ENCODE measurements at regions not wholly inside any gene's neighbourhood (a gene's known extent, or its start where the extent isn't known, plus 50 kb on each side); places are given as distances from the start of the nearest gene placed in this dataset.

DNA sequence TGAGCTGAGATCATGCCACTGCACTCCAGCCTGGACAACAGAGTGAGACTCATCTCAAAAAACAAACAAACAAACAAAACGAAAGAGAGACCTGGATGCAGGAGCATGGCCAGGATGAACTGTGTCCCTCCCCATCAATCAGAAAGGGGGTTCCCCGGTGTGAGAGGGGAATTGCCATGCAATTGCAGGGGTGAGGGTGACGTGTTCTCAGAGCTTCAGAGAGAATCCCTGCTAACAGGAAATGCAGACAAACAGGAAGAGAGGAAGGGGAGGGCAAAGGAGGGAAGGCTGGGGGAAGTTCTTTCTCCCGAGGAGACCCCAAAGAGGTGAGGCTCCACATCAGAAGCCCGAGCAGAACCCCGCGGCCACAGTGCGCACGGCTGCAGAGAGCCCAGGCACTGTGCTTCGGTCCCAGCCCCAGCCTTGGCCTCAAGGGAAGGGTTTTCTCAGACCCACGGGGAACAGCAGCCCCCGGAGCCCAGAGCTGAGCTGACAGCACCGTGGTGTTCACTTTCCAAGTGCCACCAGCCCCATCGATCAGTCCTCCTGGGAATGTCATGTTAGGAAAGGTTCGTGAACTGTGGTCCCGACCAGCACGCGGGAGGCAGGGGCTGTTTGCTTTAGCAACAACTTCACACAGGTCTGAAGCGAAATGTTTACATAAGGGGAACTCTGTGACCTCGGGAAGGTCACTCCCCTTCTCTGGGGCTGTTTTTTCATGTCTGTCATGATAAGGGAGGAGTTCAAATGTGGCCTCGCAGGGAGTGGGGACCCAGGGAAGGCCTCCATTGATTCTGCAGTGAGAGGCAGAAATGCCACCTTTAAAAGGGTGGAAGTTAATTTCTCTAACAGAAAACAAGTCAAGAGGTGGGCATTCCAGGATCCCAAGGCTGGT is 108.0 kb upstream of the ANO1 start (continued):
- TF ChIP-seq ZFP82 (CRISPR knock-in tag; IDR thresholded peaks at IDR 0.05; ENCODE audit: borderline replicate concordance) (no peak), IRX3 (CRISPR knock-in tag; IDR thresholded peaks at IDR 0.05; ENCODE audit: borderline replicate concordance, low read depth) (peak; percentile 36; the same call in 1 of the 2 replicates), ZNF589 (CRISPR knock-in tag; conservative IDR thresholded peaks at IDR 0.05) (no peak), ZBTB21 (CRISPR knock-in tag; IDR thresholded peaks at IDR 0.05) (no peak; the same call in 1 of the 2 replicates), IRF2 (CRISPR knock-in tag; IDR thresholded peaks at IDR 0.05) (peak; percentile 96), NR1H2 (CRISPR knock-in tag; IDR thresholded peaks at IDR 0.05; ENCODE audit: borderline replicate concordance, low read depth) (no peak), ASH2L (IDR thresholded peaks at IDR 0.05; ENCODE audit: insufficient read length, low read depth, low read length) (peak; percentile 40), MAFK (conservative IDR thresholded peaks at IDR 0.05 in 1 of 2, IDR thresholded peaks at IDR 0.05 in 1 of 2; ENCODE audit: low read length in 2 of 2) (no peak), ETV6 (CRISPR knock-in tag; conservative IDR thresholded peaks at IDR 0.05) (0 out of 2 replicates have a peak, but pooled peaks have one; percentile 21), HCFC1 (IDR thresholded peaks at IDR 0.05; ENCODE audit: low read depth, low read length) (no peak), ZBTB3 (CRISPR knock-in tag; IDR thresholded peaks at IDR 0.05; ENCODE audit: borderline replicate concordance, low read depth) (no peak; the same call in 1 of the 2 replicates)
- TF ChIP-seq, protein P1, sequence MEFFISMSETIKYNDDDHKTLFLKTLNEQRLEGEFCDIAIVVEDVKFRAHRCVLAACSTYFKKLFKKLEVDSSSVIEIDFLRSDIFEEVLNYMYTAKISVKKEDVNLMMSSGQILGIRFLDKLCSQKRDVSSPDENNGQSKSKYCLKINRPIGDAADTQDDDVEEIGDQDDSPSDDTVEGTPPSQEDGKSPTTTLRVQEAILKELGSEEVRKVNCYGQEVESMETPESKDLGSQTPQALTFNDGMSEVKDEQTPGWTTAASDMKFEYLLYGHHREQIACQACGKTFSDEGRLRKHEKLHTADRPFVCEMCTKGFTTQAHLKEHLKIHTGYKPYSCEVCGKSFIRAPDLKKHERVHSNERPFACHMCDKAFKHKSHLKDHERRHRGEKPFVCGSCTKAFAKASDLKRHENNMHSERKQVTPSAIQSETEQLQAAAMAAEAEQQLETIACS (CRISPR knock-in tag; IDR thresholded peaks at IDR 0.05), result no peak
- TF ChIP-seq, protein P2, sequence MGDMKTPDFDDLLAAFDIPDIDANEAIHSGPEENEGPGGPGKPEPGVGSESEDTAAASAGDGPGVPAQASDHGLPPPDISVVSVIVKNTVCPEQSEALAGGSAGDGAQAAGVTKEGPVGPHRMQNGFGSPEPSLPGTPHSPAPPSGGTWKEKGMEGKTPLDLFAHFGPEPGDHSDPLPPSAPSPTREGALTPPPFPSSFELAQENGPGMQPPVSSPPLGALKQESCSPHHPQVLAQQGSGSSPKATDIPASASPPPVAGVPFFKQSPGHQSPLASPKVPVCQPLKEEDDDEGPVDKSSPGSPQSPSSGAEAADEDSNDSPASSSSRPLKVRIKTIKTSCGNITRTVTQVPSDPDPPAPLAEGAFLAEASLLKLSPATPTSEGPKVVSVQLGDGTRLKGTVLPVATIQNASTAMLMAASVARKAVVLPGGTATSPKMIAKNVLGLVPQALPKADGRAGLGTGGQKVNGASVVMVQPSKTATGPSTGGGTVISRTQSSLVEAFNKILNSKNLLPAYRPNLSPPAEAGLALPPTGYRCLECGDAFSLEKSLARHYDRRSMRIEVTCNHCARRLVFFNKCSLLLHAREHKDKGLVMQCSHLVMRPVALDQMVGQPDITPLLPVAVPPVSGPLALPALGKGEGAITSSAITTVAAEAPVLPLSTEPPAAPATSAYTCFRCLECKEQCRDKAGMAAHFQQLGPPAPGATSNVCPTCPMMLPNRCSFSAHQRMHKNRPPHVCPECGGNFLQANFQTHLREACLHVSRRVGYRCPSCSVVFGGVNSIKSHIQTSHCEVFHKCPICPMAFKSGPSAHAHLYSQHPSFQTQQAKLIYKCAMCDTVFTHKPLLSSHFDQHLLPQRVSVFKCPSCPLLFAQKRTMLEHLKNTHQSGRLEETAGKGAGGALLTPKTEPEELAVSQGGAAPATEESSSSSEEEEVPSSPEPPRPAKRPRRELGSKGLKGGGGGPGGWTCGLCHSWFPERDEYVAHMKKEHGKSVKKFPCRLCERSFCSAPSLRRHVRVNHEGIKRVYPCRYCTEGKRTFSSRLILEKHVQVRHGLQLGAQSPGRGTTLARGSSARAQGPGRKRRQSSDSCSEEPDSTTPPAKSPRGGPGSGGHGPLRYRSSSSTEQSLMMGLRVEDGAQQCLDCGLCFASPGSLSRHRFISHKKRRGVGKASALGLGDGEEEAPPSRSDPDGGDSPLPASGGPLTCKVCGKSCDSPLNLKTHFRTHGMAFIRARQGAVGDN (CRISPR knock-in tag; IDR thresholded peaks at IDR 0.05), result peak; percentile 76
- TF ChIP-seq, protein P3, sequence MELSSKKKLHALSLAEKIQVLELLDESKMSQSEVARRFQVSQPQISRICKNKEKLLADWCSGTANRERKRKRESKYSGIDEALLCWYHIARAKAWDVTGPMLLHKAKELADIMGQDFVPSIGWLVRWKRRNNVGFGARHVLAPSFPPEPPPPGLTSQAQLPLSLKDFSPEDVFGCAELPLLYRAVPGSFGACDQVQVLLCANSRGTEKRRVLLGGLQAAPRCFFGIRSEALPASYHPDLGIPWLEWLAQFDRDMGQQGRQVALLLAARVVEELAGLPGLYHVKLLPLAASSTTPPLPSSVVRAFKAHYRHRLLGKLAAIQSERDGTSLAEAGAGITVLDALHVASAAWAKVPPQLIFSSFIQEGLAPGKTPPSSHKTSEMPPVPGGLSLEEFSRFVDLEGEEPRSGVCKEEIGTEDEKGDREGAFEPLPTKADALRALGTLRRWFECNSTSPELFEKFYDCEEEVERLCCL (CRISPR knock-in tag; IDR thresholded peaks at IDR 0.05; ENCODE audit: borderline replicate concordance), result 0 out of 2 replicates have a peak, but pooled peaks have one; percentile 71
- TF ChIP-seq, protein P4, sequence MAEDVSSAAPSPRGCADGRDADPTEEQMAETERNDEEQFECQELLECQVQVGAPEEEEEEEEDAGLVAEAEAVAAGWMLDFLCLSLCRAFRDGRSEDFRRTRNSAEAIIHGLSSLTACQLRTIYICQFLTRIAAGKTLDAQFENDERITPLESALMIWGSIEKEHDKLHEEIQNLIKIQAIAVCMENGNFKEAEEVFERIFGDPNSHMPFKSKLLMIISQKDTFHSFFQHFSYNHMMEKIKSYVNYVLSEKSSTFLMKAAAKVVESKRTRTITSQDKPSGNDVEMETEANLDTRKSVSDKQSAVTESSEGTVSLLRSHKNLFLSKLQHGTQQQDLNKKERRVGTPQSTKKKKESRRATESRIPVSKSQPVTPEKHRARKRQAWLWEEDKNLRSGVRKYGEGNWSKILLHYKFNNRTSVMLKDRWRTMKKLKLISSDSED (CRISPR knock-in tag; IDR thresholded peaks at IDR 0.05), result no peak
- TF ChIP-seq, protein P5, sequence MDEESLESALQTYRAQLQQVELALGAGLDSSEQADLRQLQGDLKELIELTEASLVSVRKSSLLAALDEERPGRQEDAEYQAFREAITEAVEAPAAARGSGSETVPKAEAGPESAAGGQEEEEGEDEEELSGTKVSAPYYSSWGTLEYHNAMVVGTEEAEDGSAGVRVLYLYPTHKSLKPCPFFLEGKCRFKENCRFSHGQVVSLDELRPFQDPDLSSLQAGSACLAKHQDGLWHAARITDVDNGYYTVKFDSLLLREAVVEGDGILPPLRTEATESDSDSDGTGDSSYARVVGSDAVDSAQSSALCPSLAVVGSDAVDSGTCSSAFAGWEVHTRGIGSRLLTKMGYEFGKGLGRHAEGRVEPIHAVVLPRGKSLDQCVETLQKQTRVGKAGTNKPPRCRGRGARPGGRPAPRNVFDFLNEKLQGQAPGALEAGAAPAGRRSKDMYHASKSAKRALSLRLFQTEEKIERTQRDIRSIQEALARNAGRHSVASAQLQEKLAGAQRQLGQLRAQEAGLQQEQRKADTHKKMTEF (CRISPR knock-in tag; IDR thresholded peaks at IDR 0.05), result peak; percentile 98
- TF ChIP-seq, protein P6, sequence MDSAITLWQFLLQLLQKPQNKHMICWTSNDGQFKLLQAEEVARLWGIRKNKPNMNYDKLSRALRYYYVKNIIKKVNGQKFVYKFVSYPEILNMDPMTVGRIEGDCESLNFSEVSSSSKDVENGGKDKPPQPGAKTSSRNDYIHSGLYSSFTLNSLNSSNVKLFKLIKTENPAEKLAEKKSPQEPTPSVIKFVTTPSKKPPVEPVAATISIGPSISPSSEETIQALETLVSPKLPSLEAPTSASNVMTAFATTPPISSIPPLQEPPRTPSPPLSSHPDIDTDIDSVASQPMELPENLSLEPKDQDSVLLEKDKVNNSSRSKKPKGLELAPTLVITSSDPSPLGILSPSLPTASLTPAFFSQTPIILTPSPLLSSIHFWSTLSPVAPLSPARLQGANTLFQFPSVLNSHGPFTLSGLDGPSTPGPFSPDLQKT (CRISPR knock-in tag; IDR thresholded peaks at IDR 0.05; ENCODE audit: borderline replicate concordance), result no peak

Data from HepG2 (cell line).